HG02938 (cell line): ENCODE measurements at regions not wholly inside any gene's neighbourhood (a gene's known extent, or its start where the extent isn't known, plus 50 kb on each side); places are given as distances from the start of the nearest gene placed in this dataset.
A peak's percentile ranks its signal among the peaks of the same experiment; 100 is the strongest.

Experiments used
- ATAC-seq: cut with Tn5 transposase; IDR thresholded peaks from one replicate; pipeline ENCODE4 v1.9.1; 2021; ENCODE audit warnings: mild to moderate bottlenecking, moderate library complexity; ENCODE audit not compliant: unreplicated experiment

GRCh38 chrX:150163221-150163930 is 199.7 kb upstream of the MAMLD1 start:
- ATAC-seq, result no peak

- ATAC-seq, result no peak
Measured at GRCh38 chrX:150163956-150164726, 199.0 kb upstream of the MAMLD1 start.

DNA sequence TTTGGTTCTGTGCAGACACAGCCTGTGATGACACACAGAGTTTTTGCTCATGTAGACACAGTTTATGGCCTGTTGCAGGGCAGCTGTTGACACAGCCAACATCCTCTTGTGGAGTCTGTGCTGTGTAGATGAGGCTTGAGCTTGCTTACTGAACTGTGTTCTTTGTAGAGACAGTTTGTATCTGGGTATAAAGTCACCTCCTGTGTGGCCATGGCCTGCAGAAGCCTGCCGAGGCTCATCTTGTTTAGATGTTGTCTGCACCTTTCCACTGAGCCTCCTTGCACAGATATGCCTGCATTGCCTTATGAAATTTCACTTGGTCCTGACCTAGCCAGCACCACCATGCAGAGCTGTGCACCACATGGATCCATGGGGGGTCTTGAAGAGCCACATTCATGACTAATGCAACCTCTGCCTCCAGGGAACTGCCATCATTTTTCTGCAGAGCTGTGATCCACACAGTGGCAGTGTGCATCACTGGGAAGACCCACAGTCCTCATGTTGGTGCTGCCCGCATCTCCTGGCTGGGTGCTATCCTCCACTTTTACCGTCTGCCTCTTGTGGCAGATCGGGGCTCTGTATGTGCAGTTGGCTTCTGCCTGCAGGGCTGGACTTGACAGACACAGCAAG is 198.0 kb upstream of the MAMLD1 start:
- ATAC-seq, result no peak

DNA sequence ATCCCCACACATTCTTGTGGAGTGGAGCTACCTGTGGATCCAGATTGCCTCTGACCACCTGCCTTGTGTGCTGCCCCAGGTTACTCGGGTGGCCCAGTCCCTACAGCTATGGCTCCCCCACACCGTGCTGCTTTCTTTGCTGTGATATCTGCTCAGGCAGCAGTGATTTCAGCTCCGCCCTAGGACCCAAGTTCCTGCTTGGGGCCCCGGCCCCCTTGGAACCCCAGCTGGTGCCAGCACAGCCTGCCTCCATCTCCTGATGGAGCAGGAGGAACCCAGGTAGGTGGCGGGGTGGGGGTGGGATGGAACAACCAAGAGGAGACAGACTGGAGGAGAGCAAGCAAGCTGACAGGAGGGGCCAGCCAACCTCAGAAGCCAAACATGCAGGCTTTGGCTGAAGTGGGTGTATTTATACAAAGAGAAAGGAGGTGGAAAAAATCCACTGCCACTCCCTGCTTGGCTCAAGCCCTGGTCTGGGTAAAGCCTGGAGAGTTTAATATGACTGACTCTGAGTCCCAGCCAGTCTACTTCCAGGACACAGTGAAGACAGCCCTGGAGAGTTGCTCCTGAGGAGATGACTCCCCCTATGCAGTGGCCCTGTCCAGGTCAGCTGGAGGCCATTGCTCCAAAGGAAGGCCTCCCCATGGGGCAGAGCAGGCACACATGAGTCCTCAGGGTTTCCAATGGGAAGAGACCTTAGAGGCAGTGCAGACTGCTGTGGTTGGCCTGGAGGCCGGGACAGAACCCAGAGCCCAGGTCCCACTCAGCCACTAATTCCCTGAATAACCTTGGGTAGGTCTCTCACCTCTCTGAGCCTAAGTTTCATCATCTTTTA is 197.1 kb upstream of the MAMLD1 start:
- ATAC-seq, result no peak

GRCh38 chrX:150167482-150168324 is 195.4 kb upstream of the MAMLD1 start:
- no peak for ATAC-seq

- no peak for ATAC-seq
Measured at GRCh38 chrX:150182161-150182560, 181.0 kb upstream of the MAMLD1 start.

DNA sequence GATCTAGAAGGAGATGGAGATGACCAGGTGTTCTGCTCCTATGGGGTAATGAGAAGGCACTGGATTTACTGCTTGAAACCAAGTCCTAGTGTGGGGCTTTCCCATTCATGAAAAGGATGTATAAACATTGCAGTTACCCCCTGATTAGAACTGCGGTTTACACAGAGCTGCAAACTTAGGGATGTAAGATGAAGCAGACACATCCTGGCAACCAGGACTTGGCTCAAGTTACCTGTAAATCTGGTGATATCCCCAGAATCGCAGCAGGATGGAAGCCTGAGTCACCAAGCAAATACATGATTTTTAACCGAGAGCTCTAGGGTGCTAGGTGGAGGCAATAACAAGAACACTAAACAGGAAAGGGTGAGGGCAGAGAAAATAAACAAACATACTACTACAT is 178.6 kb upstream of the MAMLD1 start:
- ATAC-seq, result no peak

GRCh38 chrX:150185766-150186165 is 177.4 kb upstream of the MAMLD1 start:
- no peak for ATAC-seq

DNA sequence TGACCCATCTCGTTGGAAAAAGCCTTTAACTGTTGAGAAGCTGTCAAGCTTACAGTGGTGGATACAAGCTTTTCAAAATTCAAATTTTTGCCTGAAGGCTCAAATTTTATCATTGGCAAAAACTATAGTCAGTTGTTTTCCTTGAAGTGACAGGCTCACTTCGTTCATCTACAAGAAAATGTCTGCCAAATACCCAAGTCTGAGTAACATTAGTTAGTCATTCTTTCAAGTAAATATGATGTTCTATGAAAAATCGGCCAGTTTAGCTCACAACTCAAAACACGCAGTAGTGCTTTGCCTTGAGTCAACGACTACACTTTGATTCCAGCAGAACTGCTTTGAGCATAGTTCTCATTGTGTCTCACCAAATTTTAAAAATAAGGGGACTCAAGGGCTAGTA is 170.3 kb upstream of the MAMLD1 start:
- ATAC-seq, result no peak

- ATAC-seq, result no peak
Measured at GRCh38 chrX:150196285-150196684, 166.8 kb upstream of the MAMLD1 start.

GRCh38 chrX:150197388-150197787 is 165.7 kb upstream of the MAMLD1 start:
- ATAC-seq, result no peak

GRCh38 chrX:150198776-150199175 is 164.3 kb upstream of the MAMLD1 start:
- no peak for ATAC-seq

DNA sequence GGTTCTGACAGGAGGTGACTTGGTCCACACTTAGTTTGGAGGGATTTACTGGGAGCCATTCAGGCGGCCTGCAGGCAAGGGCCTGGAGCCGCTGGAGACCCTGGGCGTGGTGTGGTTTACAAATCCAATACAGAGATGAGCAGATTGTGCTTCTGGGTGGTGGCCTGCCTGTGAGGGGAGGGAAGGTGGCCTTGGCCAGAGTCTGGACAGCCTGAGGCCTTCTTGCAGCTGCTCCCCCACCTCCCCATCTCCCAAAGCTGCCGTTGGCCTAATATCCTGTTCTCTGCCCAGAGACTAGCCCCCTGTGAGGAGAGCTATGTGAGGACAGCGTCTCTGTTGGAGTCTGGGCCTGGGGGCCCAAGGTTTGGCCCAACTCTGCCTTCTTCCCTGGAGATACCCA is 163.9 kb upstream of the MAMLD1 start:
- ATAC-seq, result no peak

- ATAC-seq, result no peak
Measured at GRCh38 chrX:150199803-150200202, 163.3 kb upstream of the MAMLD1 start.

DNA sequence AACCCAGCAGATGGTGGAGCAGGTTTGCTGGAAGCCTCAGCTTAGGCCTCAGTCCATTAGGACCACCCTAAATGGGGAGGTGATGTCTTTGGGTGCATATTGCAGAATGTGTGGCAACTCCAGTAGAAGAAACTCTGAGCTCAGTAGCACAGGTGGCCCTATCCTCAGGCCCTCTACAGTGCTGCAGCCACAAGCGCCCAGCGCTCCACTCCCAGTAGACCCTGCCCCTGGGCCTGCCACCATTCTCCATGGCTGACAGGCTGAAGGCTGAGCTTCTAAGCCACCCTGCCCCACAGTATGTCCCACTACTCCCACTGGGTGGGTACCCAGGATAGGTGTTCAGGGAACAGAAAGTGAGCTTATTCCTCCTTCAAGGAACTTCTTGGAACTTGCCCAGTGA is 162.8 kb upstream of the MAMLD1 start:
- no peak for ATAC-seq

DNA sequence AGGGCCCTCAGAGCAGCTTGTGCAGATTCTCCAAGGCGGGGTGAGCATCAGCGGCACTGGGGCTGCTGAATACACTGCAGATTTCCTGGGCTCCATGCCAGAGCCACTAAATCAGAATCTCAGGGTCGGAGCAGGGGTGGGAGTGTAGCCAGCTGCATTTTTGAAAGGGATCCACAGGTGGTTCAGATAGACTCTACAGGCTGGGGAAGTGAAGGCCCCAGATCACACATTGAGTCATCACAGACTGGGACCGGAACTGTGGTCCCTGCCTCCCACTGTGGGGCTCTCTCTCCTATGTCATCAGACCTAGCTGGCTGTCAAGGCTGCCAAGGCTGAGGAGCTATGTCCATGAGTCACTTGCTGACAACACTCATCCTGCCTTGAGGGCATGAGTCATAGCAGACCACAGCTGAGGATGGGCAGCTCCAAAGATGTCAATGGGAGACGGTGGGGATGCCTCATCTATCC is 162.3 kb upstream of the MAMLD1 start:
- ATAC-seq, result peak; percentile 98

DNA sequence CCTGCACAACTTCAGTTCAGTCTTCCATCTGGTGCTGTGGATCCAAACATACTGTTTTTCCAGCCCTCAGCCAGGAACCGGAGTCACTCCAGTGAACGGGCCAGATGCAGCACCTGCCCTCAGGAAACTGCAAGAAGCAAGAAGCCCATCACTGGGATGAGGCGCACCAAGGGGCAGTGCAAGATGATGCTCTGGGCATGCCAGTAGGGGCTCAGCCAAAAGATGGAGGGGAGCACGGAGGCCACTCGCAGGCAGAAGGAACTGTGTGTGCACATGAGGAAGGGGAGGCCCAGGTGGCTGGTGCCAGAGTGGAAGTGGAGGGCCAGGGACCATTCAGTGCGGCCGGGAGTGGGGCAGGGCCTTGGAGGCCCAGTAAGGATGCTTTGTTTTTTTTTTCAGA is 161.7 kb upstream of the MAMLD1 start:
- ATAC-seq, result no peak

GRCh38 chrX:150201841-150202240 is 161.3 kb upstream of the MAMLD1 start:
- ATAC-seq, result no peak

DNA sequence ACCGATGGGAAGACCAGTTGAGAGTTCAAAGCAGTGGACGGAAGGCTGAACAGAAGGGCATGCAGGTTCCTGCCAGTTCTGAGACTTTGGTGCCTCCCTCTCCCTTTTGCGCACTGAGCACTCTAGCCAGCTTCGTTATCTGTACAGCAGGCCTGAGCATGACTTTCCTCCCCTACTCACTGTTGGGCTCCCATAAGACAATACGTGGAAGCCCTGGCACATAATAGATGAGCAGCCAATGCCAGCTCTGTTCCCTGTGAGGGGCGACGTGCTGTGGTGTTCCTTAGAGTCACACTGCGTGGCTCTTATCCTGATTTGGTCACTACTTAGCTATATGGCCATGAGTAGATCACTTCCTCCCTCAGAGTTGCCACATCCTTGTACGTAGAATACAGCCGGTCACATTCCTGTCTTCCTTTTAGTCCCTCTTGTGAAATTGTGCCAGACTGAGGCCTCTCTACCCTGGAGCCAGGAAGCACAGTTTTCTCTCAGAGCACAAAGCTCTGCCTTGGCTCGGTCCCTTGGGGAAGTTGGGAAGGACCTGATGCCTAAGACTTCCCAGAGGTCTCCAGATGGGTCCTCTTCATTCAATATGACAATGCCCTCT is 160.4 kb upstream of the MAMLD1 start:
- no peak for ATAC-seq

DNA sequence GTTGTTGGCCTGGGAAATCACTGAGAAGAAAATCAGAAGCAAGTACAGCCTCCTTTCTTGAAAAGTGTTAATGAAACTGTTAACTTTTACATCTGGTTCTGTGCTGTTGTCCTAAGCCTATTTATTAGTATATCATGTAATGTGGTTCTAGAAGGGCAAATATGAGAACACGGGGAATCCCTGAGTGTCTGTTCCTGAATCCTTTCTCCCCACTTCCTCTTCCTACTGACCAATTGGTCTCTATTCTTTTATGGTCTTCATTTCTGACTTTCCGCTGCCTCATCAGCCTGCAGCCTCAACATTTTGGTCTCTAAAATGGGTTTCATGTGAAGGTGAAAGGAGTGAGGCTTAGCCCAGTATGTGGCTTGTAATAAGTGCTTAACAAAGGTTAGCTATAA is 159.9 kb upstream of the MAMLD1 start:
- no peak for ATAC-seq
